K562 (cell line): ENCODE measurements at regions not wholly inside any gene's neighbourhood (a gene's known extent, or its start where the extent isn't known, plus 50 kb on each side); places are given as distances from the start of the nearest gene placed in this dataset.

ENCODE experiments used
- ATAC-seq: fragments of 200-7000 bp; cut with Tn5 transposase; 3 replicates; pipeline ENCODE4 v1.9.1; 2020; ENCODE audit warnings: moderate library complexity
- BruUV-seq: library from RNA; stranded (reverse); fragments of 400-500 nt; replicated peaks from 2 replicates; lab custom pipeline; 2021; lab: Mats Ljungman, UMichigan
- CTCF ChIA-PET: fragments of 300-600 bp; formaldehyde crosslinking; extraction: SDS; loops from one replicate; lab custom pipeline; 2021; ENCODE audit warnings: low intra/inter-chr PET ratio; lab: Yijun Ruan, JAX
- POLR2A ChIA-PET: fragments of 300-600, 350-650 bp; sonication (Branson Sonifier 250); formaldehyde crosslinking; extraction: SDS; loops from one replicate; lab custom pipeline; 2021; ENCODE audit warnings: antibody characterized with exemption, inconsistent platforms; lab: Yijun Ruan, JAX
- DNase-seq, 4 experiments: peaks; one replicate each; pipeline versions ENCODE4 v3.0.0 to v3.0.0-alpha.2; 2011 to 2018; ENCODE audit warnings: low spot score in 3 of 4, mixed read lengths in 3 of 4; ENCODE audit errors: extremely low read depth in 1 of 4
- FAIRE-seq: peaks from 2 replicates; lab custom pipeline; 2011; peaks lifted over from hg19 to GRCh38; lab: Jason Lieb, UNC
- H2AFZ ChIP-seq: 2 replicates; pipeline ENCODE4 v1.6.0; 2011; ENCODE audit warnings: low read depth, low read length, control low read depth, inconsistent platforms
- H3K27ac ChIP-seq: fragments of 200-600 bp; 3 replicates; pipeline ENCODE4 v1.8.0; 2011; ENCODE audit warnings: low read depth, mild to moderate bottlenecking, control low read depth, inconsistent platforms, low read length, moderate library complexity, mixed read lengths; ENCODE audit errors: extremely low read depth
- H3K27me3 ChIP-seq, 2 experiments: fragments of 300-600 bp in 1 of 2; 2 replicates in 1 of 2; 3 replicates in 1 of 2; pipeline versions ENCODE4 v1.6.0 to v1.8.0; 2011; ENCODE audit warnings: inconsistent platforms in 2 of 2, low read length in 2 of 2, mild to moderate bottlenecking in 1 of 2, mixed read lengths in 1 of 2, moderate library complexity in 1 of 2; ENCODE audit not compliant: control insufficient read depth in 2 of 2, insufficient read depth in 2 of 2
- H3K36me3 ChIP-seq: fragments of 300-600 bp; 3 replicates; pipeline ENCODE4 v1.8.0; 2011; ENCODE audit warnings: mild to moderate bottlenecking, low read length, inconsistent platforms; ENCODE audit not compliant: control insufficient read depth, insufficient read depth
- H3K4me1 ChIP-seq, 2 experiments: fragments of 200-600 bp in 1 of 2; replicated peaks in 1 of 2; 2 replicates in 1 of 2; 3 replicates in 1 of 2; pipeline versions ENCODE4 v1.5.1 to v1.8.0; 2011; ENCODE audit warnings: inconsistent platforms in 2 of 2, low read length in 2 of 2, mild to moderate bottlenecking in 1 of 2, mixed read lengths in 1 of 2, moderate library complexity in 1 of 2; ENCODE audit not compliant: control insufficient read depth in 2 of 2, insufficient read depth in 2 of 2
- H3K4me2 ChIP-seq: 2 replicates; pipeline ENCODE4 v1.6.1; 2011; ENCODE audit warnings: low read length, control low read depth, inconsistent platforms, mixed read lengths; ENCODE audit not compliant: insufficient read depth
- H3K4me3 ChIP-seq: fragments of 200-600 bp; sonication (generic), shearing (Covaris generic); 2 replicates; pipeline ENCODE4 v1.5.1; 2016; ENCODE audit warnings: control low read depth, inconsistent platforms
- H3K79me2 ChIP-seq: fragments of 200-600 bp; 3 replicates; pipeline ENCODE4 v1.8.0; 2011; ENCODE audit warnings: low read length, inconsistent platforms; ENCODE audit not compliant: control insufficient read depth, insufficient read depth
- H3K9ac ChIP-seq, 2 experiments: 2 replicates each; pipeline versions ENCODE4 v1.6.0 to v1.6.1; 2011; ENCODE audit warnings: low read depth in 2 of 2, low read length in 2 of 2, control low read depth in 1 of 2, inconsistent platforms in 1 of 2, mild to moderate bottlenecking in 1 of 2, mixed read lengths in 1 of 2; ENCODE audit not compliant: insufficient read depth in 1 of 2
- H3K9me1 ChIP-seq: one replicate; pipeline ENCODE4 v1.6.0; 2011; ENCODE audit warnings: inconsistent platforms, mild to moderate bottlenecking, low read length, moderate library complexity; ENCODE audit not compliant: control insufficient read depth, insufficient read depth
- H3K9me3 ChIP-seq: replicated peaks from 2 replicates; pipeline ENCODE4 v1.5.1; 2011; ENCODE audit warnings: low read depth, low read length, inconsistent platforms; ENCODE audit not compliant: control insufficient read depth, insufficient read depth
- H4K20me1 ChIP-seq: replicated peaks from 2 replicates; pipeline ENCODE4 v1.6.1; 2011; ENCODE audit warnings: low read length, inconsistent platforms, mixed read lengths; ENCODE audit not compliant: control insufficient read depth, insufficient read depth
- BRD9 ChIP-seq: fragments of 450-650 bp; IDR thresholded peaks from 2 replicates; pipeline ENCODE4 v1.6.1; 2018; ENCODE audit warnings: low read depth; ENCODE audit not compliant: partially characterized antibody
- DMBX1 ChIP-seq: fragments of 250-450 bp; sonication (Bioruptor Pico); IDR thresholded peaks from 2 replicates; pipeline ENCODE4 v1.8.0; 2022; ENCODE audit warnings: inconsistent platforms, mild to moderate bottlenecking, moderate library complexity, borderline replicate concordance
- EZH2 ChIP-seq: IDR thresholded peaks from 2 replicates; pipeline ENCODE4 v1.6.1; 2012; ENCODE audit warnings: low read depth, mild to moderate bottlenecking, inconsistent platforms, low read length, borderline replicate concordance
- HDGF ChIP-seq: fragments of 450-650 bp; IDR thresholded peaks from 2 replicates; pipeline ENCODE4 v1.6.1; 2016
- HNRNPH1 ChIP-seq: fragments of 200-400 bp; formaldehyde crosslinking; optimal IDR thresholded peaks from 2 replicates; pipeline ENCODE3; 2017; ENCODE audit warnings: low read depth, mild to moderate bottlenecking, low read length, moderate library complexity
- JUND ChIP-seq, 2 experiments: IDR thresholded peaks; 2 replicates in 1 of 2; 3 replicates in 1 of 2; pipeline ENCODE4 v1.6.1; 2011; ENCODE audit warnings: borderline replicate concordance in 2 of 2, low read depth in 2 of 2, low read length in 2 of 2, improper control_type of control experiment in 1 of 2, missing biosample characterization in 1 of 2, missing genetic modification characterization in 1 of 2, missing genetic modification reagents in 1 of 2
- MAZ ChIP-seq, 2 experiments: fragments of 450-650 bp in 1 of 2; sonication (generic) in 1 of 2; formaldehyde crosslinking; IDR thresholded peaks in 1 of 2; conservative IDR thresholded peaks in 1 of 2; 2 replicates each; pipeline versions ENCODE4 v1.4.0 to v1.5.0; 2020; ENCODE audit warnings: mild to moderate bottlenecking in 1 of 2, missing genetic modification reagents in 1 of 2
- MYBL2 ChIP-seq, 2 experiments: fragments of 450-650 bp in 1 of 2; sonication (generic) in 1 of 2; formaldehyde crosslinking in 1 of 2; IDR thresholded peaks; 2 replicates each; pipeline versions ENCODE4 v1.6.1 to v1.8.1; 2017 to 2022; ENCODE audit warnings: borderline replicate concordance in 1 of 2, inconsistent platforms in 1 of 2, low read depth in 1 of 2, mild to moderate bottlenecking in 1 of 2, missing genetic modification reagents in 1 of 2, moderate library complexity in 1 of 2
- NCOA6 ChIP-seq: fragments of 450-650 bp; IDR thresholded peaks from 2 replicates; pipeline ENCODE4 v1.6.1; 2017; ENCODE audit warnings: mild to moderate bottlenecking
- POLR2A ChIP-seq: fragments of 450-650 bp; conservative IDR thresholded peaks from 2 replicates; pipeline ENCODE4 v1.6.1; 2016
- PTBP1 ChIP-seq: fragments of 200-400 bp; formaldehyde crosslinking; IDR thresholded peaks from 2 replicates; pipeline ENCODE4 v1.6.1; 2017; ENCODE audit warnings: low read depth, low read length
- RAD21 ChIP-seq, 2 experiments: fragments of 250-450 bp in 1 of 2; fragments of 450-650 bp in 1 of 2; sonication (Bioruptor Pico) in 1 of 2; formaldehyde crosslinking in 1 of 2; IDR thresholded peaks in 1 of 2; conservative IDR thresholded peaks in 1 of 2; 2 replicates each; pipeline versions ENCODE4 v1.4.0 to v1.8.0; 2020 to 2022; ENCODE audit warnings: mild to moderate bottlenecking in 2 of 2, moderate library complexity in 1 of 2
- SMAD4 ChIP-seq: fragments of 250-450 bp; sonication (Bioruptor Pico); conservative IDR thresholded peaks from 2 replicates; pipeline ENCODE4 v1.8.0; 2021; ENCODE audit warnings: inconsistent platforms, mild to moderate bottlenecking, moderate library complexity
- TAF15 ChIP-seq: fragments of 200-400 bp; formaldehyde crosslinking; IDR thresholded peaks from 2 replicates; pipeline ENCODE4 v1.6.1; 2017; ENCODE audit warnings: mild to moderate bottlenecking, low read depth, low read length, moderate library complexity
- TEAD2 ChIP-seq: fragments of 450-650 bp; IDR thresholded peaks from 2 replicates; pipeline ENCODE4 v1.6.1; 2016; ENCODE audit warnings: missing genetic modification characterization, control low read depth, missing compliant biosample characterization
- WGBS: fragments of 100-300 bp; shearing (Covaris generic); methylation state at CpG from one replicate; pipeline ENCODE4 v1.1.6; 2016; ENCODE audit warnings: low coverage, mixed read lengths; ENCODE audit not compliant: insufficient coverage; ENCODE audit errors: missing lambda C conversion rate; 5-methylcytosine and 5-hydroxymethylcytosine counted together
- in situ Hi-C: fragments of 300-500 bp; cut with MboI; formaldehyde crosslinking; loops from 4 replicates; pipeline ENCODE4 v1.15.0; 2018; ENCODE audit warnings: inconsistent platforms, mixed read lengths
- intact Hi-C: fragments of 100-400 bp; cut with micrococcal nuclease; formaldehyde crosslinking; loops from 2 replicates; pipeline ENCODE4 v1.14.2; 2022
- TF ChIP-seq, protein P1 (sequence below): fragments of 250-450 bp; sonication (Bioruptor Pico); IDR thresholded peaks from 2 replicates; pipeline ENCODE4 v1.8.0; 2022; ENCODE audit warnings: moderate library complexity, mild to moderate bottlenecking, inconsistent platforms
- TF ChIP-seq, protein P2 (sequence below): fragments of 250-450 bp; sonication (Bioruptor Pico); IDR thresholded peaks from 2 replicates; pipeline ENCODE4 v1.4.0; 2020
- TF ChIP-seq, protein P3 (sequence below): fragments of 450-650 bp; formaldehyde crosslinking; IDR thresholded peaks from 2 replicates; pipeline ENCODE4 v1.4.0; 2020; ENCODE audit warnings: mild to moderate bottlenecking, mixed read lengths

- Histone ChIP-seq H3K4me1 (no peaks in the 10 kb centered on the region), H3K9me1 (no peaks in the 10 kb centered on the region), H3K4me2 (no peak overlapping the region), H3K9me3 (no peaks in the 10 kb centered on the region), H3K27me3 (no peaks in the 10 kb centered on the region), H4K20me1 (no peaks in the 10 kb centered on the region), H3K36me3 (no peaks in the 10 kb centered on the region), H3K79me2 (no peaks in the 10 kb centered on the region), H2AFZ (no peak overlapping the region), H3K9ac (no peak overlapping the region), H3K27ac (no peak overlapping the region), H3K4me3 (no peak overlapping the region)
- BruUV-seq, result no TSS peak
- POLR2A ChIA-PET, result no interaction called here
- intact Hi-C loops, result no loop called here
- WGBS, result 0% methylated on average over 2 of the region's 2 CpGs
- ATAC-seq, result no peak
- DNase-seq, result no peak
- in situ Hi-C loops, result no loop called here
- TF ChIP-seq POLR2A, result no peak
- TF ChIP-seq, protein P1, sequence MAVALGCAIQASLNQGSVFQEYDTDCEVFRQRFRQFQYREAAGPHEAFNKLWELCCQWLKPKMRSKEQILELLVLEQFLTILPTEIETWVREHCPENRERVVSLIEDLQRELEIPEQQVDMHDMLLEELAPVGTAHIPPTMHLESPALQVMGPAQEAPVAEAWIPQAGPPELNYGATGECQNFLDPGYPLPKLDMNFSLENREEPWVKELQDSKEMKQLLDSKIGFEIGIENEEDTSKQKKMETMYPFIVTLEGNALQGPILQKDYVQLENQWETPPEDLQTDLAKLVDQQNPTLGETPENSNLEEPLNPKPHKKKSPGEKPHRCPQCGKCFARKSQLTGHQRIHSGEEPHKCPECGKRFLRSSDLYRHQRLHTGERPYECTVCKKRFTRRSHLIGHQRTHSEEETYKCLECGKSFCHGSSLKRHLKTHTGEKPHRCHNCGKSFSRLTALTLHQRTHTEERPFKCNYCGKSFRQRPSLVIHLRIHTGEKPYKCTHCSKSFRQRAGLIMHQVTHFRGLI (CRISPR knock-in tag), result no peak
- no peak for TF ChIP-seq JUND (IDR thresholded peaks at IDR 0.05; ENCODE audit: borderline replicate concordance, low read depth, low read length)
- TF ChIP-seq JUND (tag; IDR thresholded peaks at IDR 0.05; ENCODE audit: borderline replicate concordance, low read depth, low read length), result no peak
- TF ChIP-seq SMAD4 (CRISPR knock-in tag), result no peak
- no peak for TF ChIP-seq HNRNPH1
- no peak for TF ChIP-seq HDGF
- no peak for TF ChIP-seq PTBP1
- no peak for TF ChIP-seq NCOA6
- TF ChIP-seq TEAD2 (tag), result no peak
- TF ChIP-seq MYBL2 (IDR thresholded peaks at IDR 0.05; ENCODE audit: low read depth), result no peak
- no peak for TF ChIP-seq MYBL2 (CRISPR knock-in tag; IDR thresholded peaks at IDR 0.05; ENCODE audit: borderline replicate concordance)
- TF ChIP-seq MAZ (CRISPR knock-in tag; conservative IDR thresholded peaks at IDR 0.05 in 1 of 2, IDR thresholded peaks at IDR 0.05 in 1 of 2), result no peak
- TF ChIP-seq, protein P2, sequence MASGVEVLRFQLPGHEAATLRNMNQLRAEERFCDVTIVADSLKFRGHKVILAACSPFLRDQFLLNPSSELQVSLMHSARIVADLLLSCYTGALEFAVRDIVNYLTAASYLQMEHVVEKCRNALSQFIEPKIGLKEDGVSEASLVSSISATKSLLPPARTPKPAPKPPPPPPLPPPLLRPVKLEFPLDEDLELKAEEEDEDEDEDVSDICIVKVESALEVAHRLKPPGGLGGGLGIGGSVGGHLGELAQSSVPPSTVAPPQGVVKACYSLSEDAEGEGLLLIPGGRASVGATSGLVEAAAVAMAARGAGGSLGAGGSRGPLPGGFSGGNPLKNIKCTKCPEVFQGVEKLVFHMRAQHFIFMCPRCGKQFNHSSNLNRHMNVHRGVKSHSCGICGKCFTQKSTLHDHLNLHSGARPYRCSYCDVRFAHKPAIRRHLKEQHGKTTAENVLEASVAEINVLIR (CRISPR knock-in tag), result no peak
- no peak for TF ChIP-seq EZH2
- no peak for TF ChIP-seq DMBX1
- TF ChIP-seq, protein P3, sequence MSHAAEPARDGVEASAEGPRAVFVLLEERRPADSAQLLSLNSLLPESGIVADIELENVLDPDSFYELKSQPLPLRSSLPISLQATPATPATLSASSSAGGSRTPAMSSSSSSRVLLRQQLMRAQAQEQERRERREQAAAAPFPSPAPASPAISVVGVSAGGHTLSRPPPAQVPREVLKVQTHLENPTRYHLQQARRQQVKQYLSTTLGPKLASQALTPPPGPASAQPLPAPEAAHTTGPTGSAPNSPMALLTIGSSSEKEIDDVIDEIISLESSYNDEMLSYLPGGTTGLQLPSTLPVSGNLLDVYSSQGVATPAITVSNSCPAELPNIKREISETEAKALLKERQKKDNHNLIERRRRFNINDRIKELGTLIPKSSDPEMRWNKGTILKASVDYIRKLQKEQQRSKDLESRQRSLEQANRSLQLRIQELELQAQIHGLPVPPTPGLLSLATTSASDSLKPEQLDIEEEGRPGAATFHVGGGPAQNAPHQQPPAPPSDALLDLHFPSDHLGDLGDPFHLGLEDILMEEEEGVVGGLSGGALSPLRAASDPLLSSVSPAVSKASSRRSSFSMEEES (CRISPR knock-in tag), result no peak
- no peak for TF ChIP-seq BRD9
- TF ChIP-seq RAD21 (CRISPR knock-in tag; conservative IDR thresholded peaks at IDR 0.05 in 1 of 2, IDR thresholded peaks at IDR 0.05 in 1 of 2), result no peak
- TF ChIP-seq TAF15, result no peak
- CTCF ChIA-PET, result no interaction called here
- no peak for FAIRE-seq
Measured at GRCh38 chr2:19462256-19462645, 103.8 kb upstream of the OSR1 start.
